A204.1 (cell line): ENCODE measurements at regions not wholly inside any gene's neighbourhood (a gene's known extent, or its start where the extent isn't known, plus 50 kb on each side); places are given as distances from the start of the nearest gene placed in this dataset.
"Not testable (repeated sequence)": the region's sequence is repeated elsewhere in the genome, so short reads cannot be mapped to it uniquely, and the experiment has no call there.

ENCODE experiments used
- FAIRE-seq: peaks from 2 replicates; lab custom pipeline; 2012; peaks lifted over from hg19 to GRCh38; lab: Jason Lieb, UNC

GRCh38 chr4:159855731-159856130 is 752.9 kb downstream of the RAPGEF2 start:
- FAIRE-seq, result no peak

GRCh38 chr4:159856451-159856850 is 753.6 kb downstream of the RAPGEF2 start:
- FAIRE-seq, result no peak

- FAIRE-seq, result no peak
These were observed 756.8 kb downstream of the RAPGEF2 start for GRCh38 chr4:159859656-159860148.

GRCh38 chr4:159860945-159861344 is 758.1 kb downstream of the RAPGEF2 start:
- no peak for FAIRE-seq

GRCh38 chr4:159864337-159864736 is 761.5 kb downstream of the RAPGEF2 start:
- FAIRE-seq, result no peak

- FAIRE-seq, result no peak
These were observed 764.8 kb downstream of the RAPGEF2 start for GRCh38 chr4:159867673-159868072.

- not testable (repeated sequence) for FAIRE-seq
These were observed 766.1 kb downstream of the RAPGEF2 start for GRCh38 chr4:159868936-159869335.

- FAIRE-seq, result no peak
These were observed 768.3 kb downstream of the RAPGEF2 start for GRCh38 chr4:159871141-159871540.

- FAIRE-seq, result no peak
These were observed 778.3 kb downstream of the RAPGEF2 start for GRCh38 chr4:159881158-159881557.

- FAIRE-seq, result no peak
These were observed 782.1 kb downstream of the RAPGEF2 start for GRCh38 chr4:159884989-159885388.

GRCh38 chr4:159899596-159899995 is 796.7 kb downstream of the RAPGEF2 start:
- no peak for FAIRE-seq

GRCh38 chr4:159900562-159900961 is 797.7 kb downstream of the RAPGEF2 start:
- FAIRE-seq, result no peak

- no peak for FAIRE-seq
These were observed 799.8 kb downstream of the RAPGEF2 start for GRCh38 chr4:159902648-159903047.

- FAIRE-seq, result no peak
These were observed 802.0 kb downstream of the RAPGEF2 start for GRCh38 chr4:159904906-159905305.

- no peak for FAIRE-seq
These were observed 803.2 kb downstream of the RAPGEF2 start for GRCh38 chr4:159906051-159906450.

GRCh38 chr4:159906517-159906916 is 803.6 kb downstream of the RAPGEF2 start:
- FAIRE-seq, result no peak

GRCh38 chr4:159910721-159911120 is 807.8 kb downstream of the RAPGEF2 start:
- FAIRE-seq, result no peak

- no peak for FAIRE-seq
These were observed 819.2 kb downstream of the RAPGEF2 start for GRCh38 chr4:159922119-159922518.

GRCh38 chr4:159925770-159926169 is 822.9 kb downstream of the RAPGEF2 start:
- no peak for FAIRE-seq

GRCh38 chr4:159926871-159927270 is 824.0 kb downstream of the RAPGEF2 start:
- FAIRE-seq, result no peak

- FAIRE-seq, result no peak
These were observed 824.9 kb downstream of the RAPGEF2 start for GRCh38 chr4:159927781-159928180.

- not testable (repeated sequence) for FAIRE-seq
These were observed 831.7 kb downstream of the RAPGEF2 start for GRCh38 chr4:159934602-159935001.

- FAIRE-seq, result no peak
These were observed 834.7 kb downstream of the RAPGEF2 start for GRCh38 chr4:159937595-159937994.

GRCh38 chr4:159939681-159940080 is 836.8 kb downstream of the RAPGEF2 start:
- FAIRE-seq, result not testable (repeated sequence)

GRCh38 chr4:159941076-159941475 is 838.2 kb downstream of the RAPGEF2 start:
- no peak for FAIRE-seq
